H1 (cell line): ENCODE measurements at regions not wholly inside any gene's neighbourhood (a gene's known extent, or its start where the extent isn't known, plus 50 kb on each side); places are given as distances from the start of the nearest gene placed in this dataset.

Experiments
- BRCA1 ChIP-seq: IDR thresholded peaks from 2 replicates; pipeline ENCODE4 v1.6.1; 2012; ENCODE audit warnings: low read depth, low read length, improper control_type of control experiment
- HDAC6 ChIP-seq: IDR thresholded peaks from one replicate; pipeline ENCODE4 v1.7.1; 2012; ENCODE audit warnings: low read depth, mild to moderate bottlenecking, inconsistent platforms, low read length, moderate library complexity

- no peak for TF ChIP-seq HDAC6
- TF ChIP-seq BRCA1: no peak
Observed at GRCh38 chr1:105558023-105558422, 1498.5 kb upstream of the PRMT6 start (continued).
